ENCODE measurements at regions not wholly inside any gene's neighbourhood (a gene's known extent, or its start where the extent isn't known, plus 50 kb on each side); places are given as distances from the start of the nearest gene placed in this dataset.

DNA sequence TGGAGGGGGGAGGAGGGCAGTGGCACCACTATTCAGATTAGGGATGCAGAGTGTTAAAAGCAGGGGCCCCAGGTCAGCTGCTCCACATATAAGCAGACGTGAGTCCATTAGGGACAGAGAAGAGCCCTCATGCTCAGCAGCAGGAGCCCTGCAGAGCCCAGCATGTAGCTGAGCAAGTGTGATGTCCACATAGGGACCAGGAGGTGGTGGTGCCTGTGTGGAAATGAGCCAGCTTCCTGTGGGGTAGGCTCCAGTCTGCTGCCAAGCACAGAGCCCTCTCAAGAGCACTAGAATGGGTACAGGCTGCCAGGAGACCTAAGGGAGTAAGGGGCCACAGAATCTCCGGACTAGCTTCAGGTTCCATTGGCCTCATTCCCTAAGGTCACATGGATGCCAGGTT lies 57.9 kb upstream of the MLN start:
- no peaks in the 10 kb centered on the region for H3K9me3 ChIP-seq (ENCODE audit: control insufficient read depth, insufficient read depth, low read depth, low read length)

DNA sequence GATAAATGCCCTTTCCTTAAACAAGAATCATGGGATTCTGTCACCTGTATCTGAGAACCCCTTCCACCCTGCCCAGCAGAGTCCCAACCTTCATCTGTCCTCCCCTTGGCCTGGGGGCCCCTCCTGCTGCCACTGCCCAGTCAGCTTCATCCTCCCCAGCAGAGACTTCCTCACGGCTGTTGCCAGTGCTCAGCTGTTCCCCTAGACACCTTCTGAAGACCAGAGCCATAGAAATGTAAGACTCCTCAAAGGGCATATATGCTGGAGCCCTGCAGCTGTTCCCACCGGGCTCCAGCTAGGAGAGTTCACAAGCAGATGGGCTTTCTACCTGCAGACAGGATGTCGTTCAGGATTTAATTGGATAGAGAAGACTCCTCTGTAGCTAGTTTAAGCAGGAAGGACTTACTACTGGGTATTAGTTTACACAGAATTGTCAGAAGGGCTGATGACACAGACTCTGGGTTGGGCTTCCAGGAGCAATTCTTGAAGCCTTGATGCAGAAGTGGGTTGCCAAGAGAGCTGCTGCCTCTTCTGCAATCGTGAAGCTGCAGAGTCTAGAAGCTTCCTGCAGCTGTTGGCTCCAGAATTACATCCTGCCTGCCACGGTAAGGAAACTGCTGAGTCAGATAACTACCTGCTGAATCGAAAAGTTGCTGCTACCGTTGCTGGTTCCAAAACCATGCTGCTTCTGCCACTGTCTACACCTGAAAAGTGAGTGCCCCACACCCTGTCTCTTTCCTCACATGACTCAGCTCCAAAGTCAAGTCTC lies 57.1 kb upstream of the MLN start:
- H3K9ac ChIP-seq (ENCODE audit: insufficient read depth, low read length): no peak overlapping the region
- H4K20me1 ChIP-seq (ENCODE audit: control insufficient read depth, extremely low read depth, insufficient read depth, low read length): no peaks in the 10 kb centered on the region
- H3K36me3 ChIP-seq (ENCODE audit: control insufficient read depth, insufficient read depth, low read length): no peaks in the 10 kb centered on the region
- no peaks in the 10 kb centered on the region for H3K4me1 ChIP-seq (ENCODE audit: control insufficient read depth, extremely low read depth, insufficient read depth, low read length)
- no peak overlapping the region for H3K27ac ChIP-seq (ENCODE audit: insufficient read depth, low read length)
- H3K79me2 ChIP-seq (ENCODE audit: control insufficient read depth, insufficient read depth, low read length): no peaks in the 10 kb centered on the region
- DNase-seq (ENCODE audit: low read depth in 2 of 2): no peak
- H3K4me2 ChIP-seq (ENCODE audit: extremely low read depth, insufficient read depth, low read length): no peak overlapping the region
- no peaks in the 10 kb centered on the region for H3K9me3 ChIP-seq (ENCODE audit: control insufficient read depth, insufficient read depth, low read depth, low read length)
- H2AFZ ChIP-seq (ENCODE audit: low read length): no peak overlapping the region
- H3K4me3 ChIP-seq (replicated peaks in 1 of 4; ENCODE audit: control extremely low read depth in 1 of 4, insufficient read depth in 1 of 4, low read depth in 3 of 4, low read length in 4 of 4): no peak overlapping the region
- H3K27me3 ChIP-seq (ENCODE audit: control insufficient read depth, insufficient read depth, low read length): peaks cover 2% of the 10 kb centered on the region
- TF ChIP-seq CTCF (conservative IDR thresholded peaks at IDR 0.05 in 1 of 2, IDR thresholded peaks at IDR 0.05 in 1 of 2; ENCODE audit: low read depth in 1 of 2, low read length in 2 of 2) (no peak), EZH2 (IDR thresholded peaks at IDR 0.05; ENCODE audit: low read length, missing control alignments) (no peak)

More for the DNA sequence above, 57.9 kb upstream of the MLN start:
- H3K27me3 ChIP-seq (ENCODE audit: control insufficient read depth, insufficient read depth, low read length): peaks cover 2% of the 10 kb centered on the region
- TF ChIP-seq EZH2 (IDR thresholded peaks at IDR 0.05; ENCODE audit: low read length, missing control alignments): no peak
- H3K36me3 ChIP-seq (ENCODE audit: control insufficient read depth, insufficient read depth, low read length): no peaks in the 10 kb centered on the region
- no peak for DNase-seq (ENCODE audit: low read depth in 2 of 2)
- H3K79me2 ChIP-seq (ENCODE audit: control insufficient read depth, insufficient read depth, low read length): no peaks in the 10 kb centered on the region
- H4K20me1 ChIP-seq (ENCODE audit: control insufficient read depth, extremely low read depth, insufficient read depth, low read length): no peaks in the 10 kb centered on the region
- H3K4me3 ChIP-seq (replicated peaks in 1 of 4; ENCODE audit: control extremely low read depth in 1 of 4, insufficient read depth in 1 of 4, low read depth in 3 of 4, low read length in 4 of 4): no peak overlapping the region
- no peaks in the 10 kb centered on the region for H3K4me1 ChIP-seq (ENCODE audit: control insufficient read depth, extremely low read depth, insufficient read depth, low read length)
- H3K27ac ChIP-seq (ENCODE audit: insufficient read depth, low read length): no peak overlapping the region
- H3K9ac ChIP-seq (ENCODE audit: insufficient read depth, low read length): no peak overlapping the region
- H3K4me2 ChIP-seq (ENCODE audit: extremely low read depth, insufficient read depth, low read length): no peak overlapping the region
- H2AFZ ChIP-seq (ENCODE audit: low read length): no peak overlapping the region

- TF ChIP-seq CTCF (conservative IDR thresholded peaks at IDR 0.05 in 1 of 2, IDR thresholded peaks at IDR 0.05 in 1 of 2; ENCODE audit: low read depth in 1 of 2, low read length in 2 of 2): no peak
- H4K20me1 ChIP-seq (ENCODE audit: control insufficient read depth, extremely low read depth, insufficient read depth, low read length): no peaks in the 10 kb centered on the region
- H3K4me1 ChIP-seq (ENCODE audit: control insufficient read depth, extremely low read depth, insufficient read depth, low read length): no peaks in the 10 kb centered on the region
- no peaks in the 10 kb centered on the region for H3K9me3 ChIP-seq (ENCODE audit: control insufficient read depth, insufficient read depth, low read depth, low read length)
- H3K79me2 ChIP-seq (ENCODE audit: control insufficient read depth, insufficient read depth, low read length): no peaks in the 10 kb centered on the region
- no peak overlapping the region for H2AFZ ChIP-seq (ENCODE audit: low read length)
- H3K36me3 ChIP-seq (ENCODE audit: control insufficient read depth, insufficient read depth, low read length): no peaks in the 10 kb centered on the region
- H3K4me3 ChIP-seq (replicated peaks in 1 of 4; ENCODE audit: control extremely low read depth in 1 of 4, insufficient read depth in 1 of 4, low read depth in 3 of 4, low read length in 4 of 4): no peak overlapping the region
- H3K27ac ChIP-seq (ENCODE audit: insufficient read depth, low read length): no peak overlapping the region
- DNase-seq (ENCODE audit: low read depth in 2 of 2): no peak
- H3K4me2 ChIP-seq (ENCODE audit: extremely low read depth, insufficient read depth, low read length): no peak overlapping the region
- H3K27me3 ChIP-seq (ENCODE audit: control insufficient read depth, insufficient read depth, low read length): no peaks in the 10 kb centered on the region
- H3K9ac ChIP-seq (ENCODE audit: insufficient read depth, low read length): no peak overlapping the region
Observed at GRCh38 chr6:33860006-33860405, 56.2 kb upstream of the MLN start.

All from fibroblast of lung (primary cell).